ENCODE measurements at regions not wholly inside any gene's neighbourhood (a gene's known extent, or its start where the extent isn't known, plus 50 kb on each side); places are given as distances from the start of the nearest gene placed in this dataset.

DNA sequence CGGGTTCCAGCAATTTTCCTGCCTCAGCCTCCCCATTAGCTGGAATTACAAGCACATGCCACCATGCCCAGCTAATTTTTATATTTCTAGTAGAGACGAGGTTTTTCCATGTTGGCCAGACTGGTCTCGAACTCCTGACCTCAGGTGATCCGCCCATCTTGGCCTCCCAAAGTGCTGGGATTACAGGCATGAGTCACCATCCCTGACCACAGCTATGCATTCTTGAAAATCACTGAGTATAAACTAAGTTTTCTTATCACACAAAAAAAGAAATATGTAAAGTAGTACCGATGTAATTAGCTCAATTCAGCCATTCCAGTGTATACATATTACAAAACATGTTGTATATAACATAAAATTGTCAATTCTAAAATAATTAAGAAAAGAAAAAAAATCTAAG lies 232.7 kb downstream of the MBD2 start:
- DNase-seq, result no peak
- TF ChIP-seq GATA1 (IDR thresholded peaks at IDR 0.05; ENCODE audit: low read depth, low read length) (no peak), POLR2A (IDR thresholded peaks at IDR 0.05; ENCODE audit: low read length) (no peak)

DNA sequence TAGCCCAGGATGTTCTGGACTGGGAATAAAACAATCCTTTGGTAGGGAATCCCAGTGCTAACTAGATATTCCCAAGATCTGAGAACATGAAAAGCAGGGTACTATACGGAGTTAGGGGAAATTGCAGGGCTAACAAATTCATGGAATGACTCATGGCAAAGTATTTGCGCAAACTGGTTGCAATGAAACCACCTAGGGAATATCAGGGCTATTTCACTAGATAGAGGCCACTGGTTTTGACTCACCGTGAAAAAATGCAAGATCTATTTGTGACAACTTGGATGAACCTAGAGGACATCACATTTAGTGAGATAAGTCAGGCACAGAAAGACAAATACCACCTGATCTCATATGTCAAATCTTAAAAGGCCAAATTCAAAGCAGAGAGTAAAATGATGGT lies 233.3 kb downstream of the MBD2 start:
- DNase-seq, result no peak
- TF ChIP-seq POLR2A (IDR thresholded peaks at IDR 0.05; ENCODE audit: low read length), result no peak

DNA sequence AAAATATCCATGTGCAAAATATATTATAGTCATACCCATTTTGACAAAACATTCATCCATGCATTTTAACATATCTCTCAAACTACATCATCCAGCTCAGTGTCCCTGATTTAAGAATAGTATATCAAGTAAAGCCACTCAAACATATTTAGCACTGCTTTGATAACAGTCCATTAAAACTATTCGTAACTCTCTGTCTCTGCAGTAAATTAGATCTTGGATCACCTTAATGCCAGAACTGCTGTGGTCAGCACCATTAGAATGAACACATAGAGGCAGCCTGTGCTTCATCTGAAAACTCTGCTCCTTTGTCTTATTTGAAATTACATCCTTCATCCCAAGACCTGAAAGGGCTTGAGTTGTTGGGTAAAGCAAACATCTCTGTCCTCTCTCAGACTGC lies 234.0 kb downstream of the MBD2 start:
- TF ChIP-seq GATA1 (IDR thresholded peaks at IDR 0.05; ENCODE audit: low read depth, low read length) (no peak), POLR2A (IDR thresholded peaks at IDR 0.05; ENCODE audit: low read length) (no peak)
- DNase-seq, result no peak

DNA sequence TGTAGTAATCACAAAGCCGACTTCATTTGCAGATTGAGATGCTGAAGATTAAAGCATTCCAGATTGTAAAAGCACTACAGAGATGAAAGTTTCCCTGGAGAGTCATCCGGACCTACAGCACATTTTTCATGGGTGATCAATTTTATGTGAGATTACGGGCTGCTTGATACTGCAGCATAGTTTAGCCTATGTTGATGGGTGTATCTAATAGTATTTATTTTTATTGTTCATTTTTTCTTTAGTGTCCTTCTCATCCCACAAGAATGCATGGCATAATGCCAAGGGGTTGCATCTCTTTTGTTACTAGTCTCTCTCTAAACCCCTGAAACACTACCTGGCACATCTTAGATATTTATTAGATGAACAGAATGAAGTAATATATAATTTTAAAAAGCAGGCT lies 240.4 kb downstream of the MBD2 start:
- no peak for TF ChIP-seq POLR2A (IDR thresholded peaks at IDR 0.05; ENCODE audit: low read length)
- DNase-seq, result no peak

DNA sequence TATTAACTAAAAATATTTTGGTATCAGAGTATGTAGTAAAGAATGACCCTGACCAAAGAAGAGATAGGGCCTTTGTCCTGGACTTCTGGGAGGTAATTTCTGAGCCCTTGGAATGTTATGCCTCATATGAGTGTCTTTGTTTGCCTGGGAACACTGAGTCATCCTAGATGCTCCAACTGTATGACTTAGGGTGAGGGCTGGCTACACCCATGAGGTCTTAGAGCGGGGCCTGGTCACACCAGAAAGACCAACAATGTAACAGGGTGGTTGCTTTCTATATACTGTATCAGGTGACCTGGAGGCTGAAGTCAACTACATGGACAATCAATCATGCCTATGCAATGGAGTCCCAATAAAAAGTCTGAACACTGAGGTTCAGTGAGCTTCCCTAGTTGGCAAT lies 253.1 kb downstream of the MBD2 start:
- no peak for TF ChIP-seq POLR2A (IDR thresholded peaks at IDR 0.05; ENCODE audit: low read length)
- DNase-seq, result no peak

DNA sequence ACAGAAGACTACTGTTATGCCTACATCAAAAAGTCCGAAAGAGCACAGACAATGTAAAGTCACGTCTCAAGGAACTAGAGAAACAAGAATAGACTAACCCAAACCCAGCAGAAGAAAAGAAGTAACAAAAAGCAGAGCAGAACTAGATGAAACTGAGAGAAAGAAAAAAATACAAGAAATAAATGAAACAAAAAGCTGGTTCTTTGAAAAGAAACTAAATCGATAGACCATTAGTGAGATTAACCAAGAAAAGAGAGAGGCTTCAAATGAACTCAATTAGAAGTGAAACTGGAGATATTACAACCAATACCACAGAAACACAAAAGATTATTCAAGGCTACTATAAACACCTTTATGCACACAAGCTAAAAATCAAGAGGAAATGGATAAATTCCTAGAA lies 271.8 kb downstream of the MBD2 start:
- TF ChIP-seq POLR2A (IDR thresholded peaks at IDR 0.05; ENCODE audit: low read length) (no peak), GATA1 (IDR thresholded peaks at IDR 0.05; ENCODE audit: low read depth, low read length) (no peak)
- DNase-seq, result no peak

DNA sequence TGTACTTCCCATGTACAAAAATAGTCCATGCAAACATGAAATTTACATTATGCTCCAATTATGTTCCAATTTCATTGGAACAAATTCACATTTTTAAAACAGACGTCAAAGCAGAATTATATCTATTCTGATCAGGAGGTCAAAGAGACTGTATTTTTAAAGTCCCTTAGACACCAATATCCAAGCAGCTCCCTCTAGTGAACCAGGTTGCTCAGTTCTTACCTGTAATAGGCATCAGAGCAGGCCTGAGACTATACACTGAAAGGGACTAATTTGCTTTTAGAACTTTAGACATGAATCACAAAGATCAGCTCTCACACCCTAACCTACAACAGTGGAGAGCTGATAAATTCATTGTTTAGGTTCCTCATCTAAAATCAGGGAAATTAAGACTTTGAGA lies 273.9 kb downstream of the MBD2 start:
- TF ChIP-seq POLR2A (IDR thresholded peaks at IDR 0.05; ENCODE audit: low read length), result no peak
- TF ChIP-seq GATA1 (IDR thresholded peaks at IDR 0.05; ENCODE audit: low read depth, low read length), result no peak
- no peak for DNase-seq

DNA sequence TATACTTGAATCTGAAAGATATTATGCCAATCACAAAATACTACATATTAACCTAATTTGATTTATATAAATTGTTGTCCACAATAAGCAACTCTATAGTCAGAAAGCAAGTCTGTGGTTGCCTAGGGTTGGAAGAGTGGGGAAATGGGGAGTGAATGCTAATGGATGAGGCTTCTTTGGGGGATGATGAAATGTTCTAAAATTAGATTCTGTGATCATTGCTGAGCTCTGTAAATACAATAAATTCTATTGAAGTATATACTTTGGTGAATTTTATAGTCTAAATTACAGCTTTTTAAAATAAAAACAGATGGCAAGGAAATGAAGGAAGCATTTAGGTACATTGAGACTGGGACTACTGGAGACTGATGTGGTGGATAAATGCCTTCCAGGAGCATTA lies 275.5 kb downstream of the MBD2 start:
- no peak for TF ChIP-seq POLR2A (IDR thresholded peaks at IDR 0.05; ENCODE audit: low read length)
- no peak for TF ChIP-seq GATA1 (IDR thresholded peaks at IDR 0.05; ENCODE audit: low read depth, low read length)
- DNase-seq, result no peak

DNA sequence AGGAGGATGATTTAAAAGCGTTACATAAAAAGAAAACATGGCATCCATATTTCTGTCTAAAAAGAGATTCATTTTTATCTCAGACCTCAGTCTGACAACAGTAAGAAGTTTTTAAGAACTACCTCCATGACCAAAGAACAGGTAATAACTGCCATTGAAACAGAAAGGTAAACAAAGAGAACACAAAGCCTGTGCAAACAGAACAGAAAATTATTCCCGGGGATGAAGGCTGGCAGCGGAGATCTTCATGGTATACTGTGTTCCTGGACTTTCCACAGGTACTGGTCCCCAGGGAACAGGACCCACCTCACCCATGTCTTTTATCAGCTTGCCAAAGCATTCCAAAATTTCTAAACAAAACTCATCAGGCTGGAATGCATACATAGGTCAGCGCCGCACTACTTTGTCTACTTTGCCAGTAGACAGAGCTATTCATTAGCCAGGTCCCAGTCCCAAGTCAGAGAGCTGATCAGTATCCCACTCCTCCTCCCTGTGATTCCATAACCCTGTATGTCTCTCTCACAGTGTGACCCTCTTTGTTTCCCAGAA lies 277.3 kb downstream of the MBD2 start:
- no peak for DNase-seq
- TF ChIP-seq GATA1 (IDR thresholded peaks at IDR 0.05; ENCODE audit: low read depth, low read length), result no peak
- TF ChIP-seq POLR2A (IDR thresholded peaks at IDR 0.05; ENCODE audit: low read length), result no peak

DNA sequence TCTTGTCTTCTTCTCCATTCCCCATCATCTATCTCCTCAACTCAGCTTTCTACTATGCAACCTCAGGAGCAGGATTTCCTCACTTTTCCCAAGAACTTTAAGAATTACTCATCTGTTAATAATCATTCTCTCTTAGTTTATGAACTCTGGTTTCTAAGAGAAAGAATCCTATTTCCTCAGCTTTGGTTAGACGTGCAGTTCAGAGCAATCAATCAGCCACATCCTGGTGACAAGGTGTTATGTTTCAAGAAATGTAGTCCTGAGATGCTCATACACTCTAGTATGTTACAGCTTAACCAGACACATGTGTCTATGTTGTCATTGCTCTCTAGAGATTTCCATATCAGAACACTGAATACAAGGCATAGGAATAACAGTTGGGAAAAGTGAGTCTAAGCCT lies 277.9 kb downstream of the MBD2 start:
- TF ChIP-seq GATA1 (IDR thresholded peaks at IDR 0.05; ENCODE audit: low read depth, low read length) (no peak), POLR2A (IDR thresholded peaks at IDR 0.05; ENCODE audit: low read length) (no peak)
- no peak for DNase-seq

DNA sequence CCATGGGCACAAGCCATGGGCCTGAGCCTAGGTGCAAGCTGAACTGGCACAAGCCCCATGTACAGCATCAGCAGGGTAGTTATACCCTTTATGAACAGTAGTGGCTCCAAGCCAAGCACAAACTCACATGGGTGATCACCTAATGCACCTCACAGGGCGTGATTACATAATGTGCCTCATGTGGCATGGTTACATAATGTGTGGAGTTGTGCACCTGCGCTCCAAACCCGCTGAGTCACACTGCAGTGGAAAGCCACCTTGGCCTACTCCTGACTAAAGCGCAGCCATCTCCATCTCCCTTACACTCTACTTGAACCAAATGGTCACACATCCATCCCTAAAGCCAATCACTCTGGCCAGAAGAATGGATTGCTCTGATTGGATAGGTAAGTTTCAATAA lies 279.7 kb downstream of the MBD2 start:
- peak; percentile 23 to 39 for DNase-seq
- TF ChIP-seq POLR2A (IDR thresholded peaks at IDR 0.05; ENCODE audit: low read length), result no peak
- TF ChIP-seq GATA1 (IDR thresholded peaks at IDR 0.05; ENCODE audit: low read depth, low read length), result no peak

DNA sequence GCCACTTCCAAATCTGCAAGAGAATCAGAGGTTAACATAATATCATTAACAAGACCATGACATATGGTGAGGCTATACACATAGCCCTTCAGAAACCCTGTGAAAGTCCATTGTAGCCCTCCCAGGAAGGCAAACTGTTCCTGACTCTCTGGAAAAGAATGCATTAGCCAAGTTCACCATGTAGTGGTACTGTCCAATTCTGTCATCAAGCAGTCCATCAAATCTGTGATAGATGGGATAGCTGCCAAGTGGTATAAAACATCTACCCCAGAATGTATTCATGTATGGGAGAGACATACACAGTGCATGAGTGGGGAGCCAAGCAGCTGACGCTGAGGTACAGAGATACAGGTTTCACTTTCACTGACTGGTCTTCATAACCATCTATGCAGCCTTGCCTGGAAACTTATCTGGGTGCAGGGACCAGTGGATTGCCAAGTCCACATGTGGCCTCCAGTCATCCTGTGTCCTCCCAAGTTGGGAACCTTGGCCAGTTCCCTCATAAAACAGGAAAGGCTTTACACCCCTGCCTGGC lies 281.1 kb downstream of the MBD2 start:
- TF ChIP-seq GATA1 (IDR thresholded peaks at IDR 0.05; ENCODE audit: low read depth, low read length), result no peak
- no peak for TF ChIP-seq POLR2A (IDR thresholded peaks at IDR 0.05; ENCODE audit: low read length)
- DNase-seq, result no peak

DNA sequence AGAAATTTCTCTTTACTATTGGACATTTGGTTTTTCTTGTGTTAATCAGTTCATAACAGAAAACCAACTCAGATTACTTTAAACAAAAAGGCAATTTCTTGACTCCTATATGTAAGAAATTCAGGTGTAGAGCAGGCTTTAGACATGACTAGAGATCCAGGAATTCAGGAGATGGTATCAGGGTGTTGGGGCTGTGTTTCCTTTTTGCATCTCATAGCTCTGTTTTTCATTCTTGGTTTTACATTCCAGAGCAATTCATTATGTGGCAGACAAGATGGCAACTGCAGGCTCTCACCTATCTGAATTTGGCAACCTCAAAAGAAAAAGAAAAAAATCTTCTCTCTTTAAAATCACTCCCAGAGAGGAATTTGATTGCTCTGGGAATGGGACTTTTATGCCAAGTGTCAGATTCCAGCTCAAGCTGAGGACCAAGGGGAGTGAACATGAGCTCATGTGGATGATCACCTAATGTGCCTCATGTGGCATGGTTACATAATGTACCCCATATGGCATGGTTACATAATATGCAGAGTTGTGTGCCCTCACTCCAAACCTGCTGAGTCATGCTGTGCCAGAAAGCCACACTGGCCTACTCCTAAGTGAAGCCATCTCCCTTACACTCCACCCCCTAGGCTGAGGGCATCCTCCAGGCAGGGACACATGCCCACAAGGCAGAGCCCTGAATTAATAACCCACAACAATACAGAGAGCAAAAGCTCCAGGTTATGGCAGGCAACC lies 282.7 kb downstream of the MBD2 start:
- TF ChIP-seq GATA1 (IDR thresholded peaks at IDR 0.05; ENCODE audit: low read depth, low read length) (no peak), POLR2A (IDR thresholded peaks at IDR 0.05; ENCODE audit: low read length) (no peak)
- no peak for DNase-seq

DNA sequence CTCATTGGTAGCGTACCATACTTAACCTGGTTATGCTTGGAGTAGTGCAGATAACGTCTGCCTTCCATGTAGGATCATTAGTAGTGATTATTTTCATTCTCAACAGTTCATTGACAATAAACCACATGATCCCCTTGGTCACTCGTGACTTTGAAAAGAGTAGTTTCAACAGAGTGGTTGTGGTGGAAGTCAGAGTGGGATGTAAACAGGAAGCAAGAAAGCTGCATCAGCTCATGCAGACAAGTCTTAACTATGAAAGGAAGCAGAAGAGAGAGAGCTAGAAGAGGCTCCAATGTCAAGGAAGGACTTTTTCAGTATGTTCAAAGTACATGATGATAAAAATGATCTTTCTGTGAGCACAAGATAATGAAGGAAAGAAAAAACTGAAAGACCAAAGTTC lies 287.4 kb downstream of the MBD2 start:
- no peak for TF ChIP-seq POLR2A (IDR thresholded peaks at IDR 0.05; ENCODE audit: low read length)
- no peak for DNase-seq

DNA sequence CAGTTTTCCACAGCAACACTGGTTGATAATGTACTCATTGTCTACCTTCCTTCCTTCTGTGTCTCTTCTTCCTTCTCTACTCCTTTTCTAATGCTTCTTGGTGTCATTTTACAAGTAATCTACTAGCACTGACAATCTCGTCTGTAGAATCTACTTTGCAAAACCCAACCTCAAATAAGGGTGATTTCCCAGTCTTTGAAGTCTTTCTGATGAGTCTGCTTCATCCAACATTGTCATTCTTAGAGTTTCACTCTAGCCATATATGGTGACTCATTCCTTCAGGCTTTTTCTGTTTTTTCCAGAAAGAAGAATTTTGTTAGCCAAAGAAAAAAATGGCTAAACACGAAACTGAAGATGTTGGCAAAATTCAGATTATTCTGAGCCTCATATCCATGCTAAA lies 288.7 kb downstream of the MBD2 start:
- no peak for DNase-seq
- TF ChIP-seq POLR2A (IDR thresholded peaks at IDR 0.05; ENCODE audit: low read length), result no peak
- TF ChIP-seq GATA1 (IDR thresholded peaks at IDR 0.05; ENCODE audit: low read depth, low read length), result no peak
